Activated T-cell treated with anti-CD3 and anti-CD28 coated beads for 1 hour (primary cell): ENCODE measurements at regions not wholly inside any gene's neighbourhood (a gene's known extent, or its start where the extent isn't known, plus 50 kb on each side); places are given as distances from the start of the nearest gene placed in this dataset.

Experiments used
- DNase-seq: peaks from one replicate; pipeline ENCODE4 v3.0.0-alpha.2; 2020; ENCODE audit warnings: low read depth

GRCh38 chr11:109554951-109555350, 133.0 kb downstream of the C11orf87 start:
- DNase-seq: no peak

GRCh38 chr11:109564241-109564640, 142.3 kb downstream of the C11orf87 start:
- no peak for DNase-seq

GRCh38 chr11:109582470-109582869, 160.5 kb downstream of the C11orf87 start:
- DNase-seq: no peak

- no peak for DNase-seq
These were observed 162.3 kb downstream of the C11orf87 start for GRCh38 chr11:109584001-109584972.

- no peak for DNase-seq
These were observed 164.8 kb downstream of the C11orf87 start for GRCh38 chr11:109586789-109587188.

- no peak for DNase-seq
These were observed 168.8 kb downstream of the C11orf87 start for GRCh38 chr11:109590782-109591181.

GRCh38 chr11:109597336-109597735, 175.3 kb downstream of the C11orf87 start:
- no peak for DNase-seq

GRCh38 chr11:109604481-109605400, 182.8 kb downstream of the C11orf87 start:
- DNase-seq: no peak

GRCh38 chr11:109606256-109606655, 184.3 kb downstream of the C11orf87 start:
- DNase-seq: no peak

GRCh38 chr11:109609454-109610185, 187.6 kb downstream of the C11orf87 start:
- DNase-seq: no peak

GRCh38 chr11:109612496-109612895, 190.5 kb downstream of the C11orf87 start:
- DNase-seq: no peak

GRCh38 chr11:109619498-109619897, 197.5 kb downstream of the C11orf87 start:
- DNase-seq: no peak

- DNase-seq: no peak
These were observed 207.7 kb downstream of the C11orf87 start for GRCh38 chr11:109629734-109630133.

GRCh38 chr11:109641549-109641948, 219.6 kb downstream of the C11orf87 start:
- DNase-seq: no peak

- DNase-seq: no peak
These were observed 222.2 kb downstream of the C11orf87 start for GRCh38 chr11:109644152-109644551.

GRCh38 chr11:109648804-109649203, 226.8 kb downstream of the C11orf87 start:
- DNase-seq: no peak

GRCh38 chr11:109654091-109654490, 232.1 kb downstream of the C11orf87 start:
- no peak for DNase-seq

- no peak for DNase-seq
These were observed 236.2 kb downstream of the C11orf87 start for GRCh38 chr11:109658190-109658589.

GRCh38 chr11:109667719-109668118, 245.7 kb downstream of the C11orf87 start:
- DNase-seq: no peak

- DNase-seq: no peak
These were observed 247.1 kb downstream of the C11orf87 start for GRCh38 chr11:109668973-109669634.

GRCh38 chr11:109677231-109677630, 255.2 kb downstream of the C11orf87 start:
- no peak for DNase-seq
